Lung (tissue), 11 donors: ENCODE measurements at regions not wholly inside any gene's neighbourhood (a gene's known extent, or its start where the extent isn't known, plus 50 kb on each side); places are given as distances from the start of the nearest gene placed in this dataset.

Experiments used
- ATAC-seq: fragments of 200-7000 bp; cut with Tn5 transposase; one replicate; pipeline ENCODE4 v1.9.1; 2020; ENCODE audit warnings: moderate number of reproducible peaks; ENCODE audit not compliant: insufficient read depth, low FRiP score
- DNase-seq, 3 donors: peaks; one replicate each; pipeline ENCODE4 v3.0.0-alpha.2; 2013 to 2017
- H3K27ac ChIP-seq, 2 donors: one replicate each; pipeline ENCODE4 v1.5.1; 2013; ENCODE audit warnings: mild to moderate bottlenecking in 2 of 2, moderate library complexity in 2 of 2, control low read depth in 1 of 2, inconsistent platforms in 1 of 2, low read depth in 1 of 2, low read length in 1 of 2
- H3K27me3 ChIP-seq, 3 donors: one replicate each; pipeline ENCODE4 v1.5.1; 2013; ENCODE audit warnings: low read length in 2 of 3; ENCODE audit not compliant: control insufficient read depth in 3 of 3, insufficient read depth in 3 of 3
- H3K36me3 ChIP-seq, 4 donors: one replicate each; pipeline ENCODE4 v1.5.1; 2013; ENCODE audit warnings: low read length in 4 of 4, mild to moderate bottlenecking in 1 of 4, moderate library complexity in 1 of 4; ENCODE audit not compliant: control insufficient read depth in 4 of 4, insufficient read depth in 4 of 4
- H3K4me1 ChIP-seq, 5 donors: one replicate each; pipeline ENCODE4 v1.5.1; 2013; ENCODE audit warnings: low read length in 5 of 5, mild to moderate bottlenecking in 2 of 5, moderate library complexity in 1 of 5; ENCODE audit not compliant: control insufficient read depth in 5 of 5, insufficient read depth in 5 of 5
- H3K4me3 ChIP-seq: one replicate; pipeline ENCODE4 v1.5.1; 2013; ENCODE audit warnings: mild to moderate bottlenecking, control low read depth, moderate library complexity
- H3K9ac ChIP-seq, 2 donors: one replicate each; pipeline ENCODE4 v1.5.1; 2013; ENCODE audit warnings: low read length in 2 of 2, control low read depth in 1 of 2; ENCODE audit not compliant: insufficient read depth in 1 of 2
- H3K9me3 ChIP-seq, 4 donors: one replicate each; pipeline ENCODE4 v1.5.1; 2013; ENCODE audit warnings: low read length in 3 of 4, mild to moderate bottlenecking in 1 of 4, moderate library complexity in 1 of 4; ENCODE audit not compliant: control insufficient read depth in 4 of 4, insufficient read depth in 3 of 4
- WGBS, 2 donors: extraction: QIAGEN DNeasy Blood & Tissue Kit; methylation state at CpG; one replicate each; pipeline ENCODE4 v1.1.7; 2013; 5-methylcytosine and 5-hydroxymethylcytosine counted together
- TF ChIP-seq, protein P1 (sequence below): IDR thresholded peaks from 2 replicates; pipeline ENCODE4 v1.5.1; 2012; ENCODE audit warnings: mild to moderate bottlenecking; ENCODE audit errors: control extremely low read depth, extremely low read depth
- donor health status: control.
- donor health status: control.
- donor health status: Bipolar disorder and iron deficiency.
- donor health status: healthy.
- donor health status: DM: yes; HTN: yes; CAD: no.

DNA sequence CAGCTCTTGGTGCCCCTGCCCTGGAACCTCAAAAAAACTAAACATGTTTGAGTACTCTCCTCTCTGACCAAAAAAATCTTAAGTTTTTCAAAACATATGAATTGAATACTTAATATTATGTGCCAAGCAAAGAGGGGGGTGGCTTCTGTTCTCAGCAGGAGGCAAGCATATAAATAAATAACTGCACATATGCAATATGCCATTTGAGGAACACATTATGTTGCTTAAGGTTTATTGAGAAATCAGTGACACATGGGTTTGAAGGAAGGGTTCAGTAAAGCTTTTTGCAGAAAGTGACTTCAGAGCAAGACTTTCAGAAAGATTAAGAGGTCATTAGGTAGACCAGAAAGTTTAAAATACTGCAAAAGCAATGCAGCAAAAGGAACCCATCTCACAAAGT, 429.2 kb downstream of the TDRD15 start:
- Histone ChIP-seq H3K9ac (no peak overlapping the region), H3K27me3 (no peaks in the 10 kb centered on the region), H3K36me3 (no peaks in the 10 kb centered on the region), H3K4me1 (peaks cover 0 to 5% (median 0%) of the 10 kb centered on the region in 5 donors), H3K4me3 (no peak overlapping the region), H3K9me3 (peaks cover 0 to 2% (median 0%) of the 10 kb centered on the region in 4 donors), H3K27ac (no peak overlapping the region)
- TF ChIP-seq, protein P1, sequence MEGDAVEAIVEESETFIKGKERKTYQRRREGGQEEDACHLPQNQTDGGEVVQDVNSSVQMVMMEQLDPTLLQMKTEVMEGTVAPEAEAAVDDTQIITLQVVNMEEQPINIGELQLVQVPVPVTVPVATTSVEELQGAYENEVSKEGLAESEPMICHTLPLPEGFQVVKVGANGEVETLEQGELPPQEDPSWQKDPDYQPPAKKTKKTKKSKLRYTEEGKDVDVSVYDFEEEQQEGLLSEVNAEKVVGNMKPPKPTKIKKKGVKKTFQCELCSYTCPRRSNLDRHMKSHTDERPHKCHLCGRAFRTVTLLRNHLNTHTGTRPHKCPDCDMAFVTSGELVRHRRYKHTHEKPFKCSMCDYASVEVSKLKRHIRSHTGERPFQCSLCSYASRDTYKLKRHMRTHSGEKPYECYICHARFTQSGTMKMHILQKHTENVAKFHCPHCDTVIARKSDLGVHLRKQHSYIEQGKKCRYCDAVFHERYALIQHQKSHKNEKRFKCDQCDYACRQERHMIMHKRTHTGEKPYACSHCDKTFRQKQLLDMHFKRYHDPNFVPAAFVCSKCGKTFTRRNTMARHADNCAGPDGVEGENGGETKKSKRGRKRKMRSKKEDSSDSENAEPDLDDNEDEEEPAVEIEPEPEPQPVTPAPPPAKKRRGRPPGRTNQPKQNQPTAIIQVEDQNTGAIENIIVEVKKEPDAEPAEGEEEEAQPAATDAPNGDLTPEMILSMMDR, result no peak
- ATAC-seq, result no peak
- DNase-seq, result peak in 2 of 3 donors; percentile 48 to 63

DNA sequence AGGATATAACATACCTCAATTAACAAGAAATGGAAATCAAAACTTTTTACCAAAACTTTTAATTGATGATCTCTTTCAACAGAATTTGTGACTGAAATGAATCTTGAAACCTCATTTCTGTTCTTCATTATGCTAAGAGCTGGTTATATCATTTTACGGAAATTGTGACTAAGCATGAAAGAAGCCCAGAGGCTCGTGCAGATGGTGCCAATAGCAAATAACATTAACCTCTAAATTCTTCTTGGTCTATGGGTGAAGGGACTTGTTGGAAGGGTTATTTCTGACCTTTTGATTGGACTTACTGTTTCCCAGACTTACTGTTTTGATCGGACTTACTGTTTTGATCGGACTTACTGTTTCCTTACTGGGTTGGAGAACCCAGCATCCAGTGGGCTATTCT, 435.6 kb downstream of the TDRD15 start:
- Histone ChIP-seq H3K4me1 (no peaks in the 10 kb centered on the region), H3K9ac (no peak overlapping the region), H3K36me3 (no peaks in the 10 kb centered on the region), H3K9me3 (peaks cover 0 to 2% (median 0%) of the 10 kb centered on the region in 4 donors), H3K27me3 (no peaks in the 10 kb centered on the region), H3K4me3 (no peak overlapping the region), H3K27ac (no peak overlapping the region)
- ATAC-seq (no peak), DNase-seq (no peak)
- TF ChIP-seq, protein P1, result no peak
- WGBS, 2 donors, result 84 to 86% methylated on average over 4 of the region's 4 CpGs

DNA sequence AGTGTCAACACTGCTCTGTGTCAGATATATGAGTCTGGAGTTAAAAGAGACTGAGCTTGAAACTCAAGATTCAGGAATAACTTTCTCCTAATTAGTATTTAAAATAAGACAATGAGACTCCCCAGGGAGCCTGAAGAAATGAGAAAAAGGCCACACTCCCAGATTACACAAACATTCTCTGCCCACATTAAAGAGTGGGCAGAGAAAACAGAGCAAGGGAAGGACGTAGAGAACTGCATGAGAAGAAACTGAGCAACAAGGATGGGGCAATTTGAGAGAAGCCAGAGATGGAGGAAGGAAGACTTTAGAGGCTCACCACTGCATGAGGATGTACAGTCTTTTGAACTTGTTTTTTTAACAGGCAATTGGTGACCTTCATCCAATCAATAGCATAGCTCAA, 438.2 kb downstream of the TDRD15 start:
- TF ChIP-seq, protein P1, result no peak
- WGBS, 2 donors, result 0% methylated on average over 1 of the region's 1 CpG
- ATAC-seq (no peak), DNase-seq (no peak)
- Histone ChIP-seq H3K9me3 (no peaks in the 10 kb centered on the region), H3K27ac (no peak overlapping the region), H3K4me1 (no peaks in the 10 kb centered on the region), H3K36me3 (no peaks in the 10 kb centered on the region), H3K9ac (no peak overlapping the region), H3K27me3 (no peaks in the 10 kb centered on the region), H3K4me3 (no peak overlapping the region)

DNA sequence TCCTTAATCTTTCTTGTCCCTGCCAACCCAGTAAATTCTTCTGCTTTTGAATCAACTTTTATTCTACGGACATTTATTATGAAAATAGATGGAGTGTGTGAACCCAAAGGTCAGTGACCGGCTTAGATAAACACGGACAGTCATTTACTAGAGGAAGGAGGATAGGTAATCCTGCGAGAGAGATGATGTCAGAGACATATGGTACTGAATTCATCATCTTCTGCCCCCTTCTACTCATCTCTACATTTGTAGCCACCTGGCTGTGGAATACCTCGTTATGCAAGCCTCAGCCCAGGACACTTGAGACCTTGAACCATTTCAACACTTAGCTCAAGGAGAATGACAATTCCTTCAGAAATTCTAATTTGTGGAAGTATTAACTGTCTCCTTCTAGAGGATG, 443.6 kb downstream of the TDRD15 start:
- no peaks in the 10 kb centered on the region for H3K27me3 ChIP-seq
- no peak overlapping the region for H3K27ac ChIP-seq
- H3K4me1 ChIP-seq, result no peaks in the 10 kb centered on the region
- DNase-seq (no peak), ATAC-seq (no peak)
- H3K9ac ChIP-seq, result no peak overlapping the region
- WGBS, 2 donors, result 50 to 71% methylated on average over 5 of the region's 5 CpGs
- H3K36me3 ChIP-seq, result no peaks in the 10 kb centered on the region
- H3K4me3 ChIP-seq, result no peak overlapping the region
- TF ChIP-seq, protein P1, result no peak
- no peaks in the 10 kb centered on the region for H3K9me3 ChIP-seq
